ENCODE measurements at regions not wholly inside any gene's neighbourhood (a gene's known extent, or its start where the extent isn't known, plus 50 kb on each side); places are given as distances from the start of the nearest gene placed in this dataset.

DNA sequence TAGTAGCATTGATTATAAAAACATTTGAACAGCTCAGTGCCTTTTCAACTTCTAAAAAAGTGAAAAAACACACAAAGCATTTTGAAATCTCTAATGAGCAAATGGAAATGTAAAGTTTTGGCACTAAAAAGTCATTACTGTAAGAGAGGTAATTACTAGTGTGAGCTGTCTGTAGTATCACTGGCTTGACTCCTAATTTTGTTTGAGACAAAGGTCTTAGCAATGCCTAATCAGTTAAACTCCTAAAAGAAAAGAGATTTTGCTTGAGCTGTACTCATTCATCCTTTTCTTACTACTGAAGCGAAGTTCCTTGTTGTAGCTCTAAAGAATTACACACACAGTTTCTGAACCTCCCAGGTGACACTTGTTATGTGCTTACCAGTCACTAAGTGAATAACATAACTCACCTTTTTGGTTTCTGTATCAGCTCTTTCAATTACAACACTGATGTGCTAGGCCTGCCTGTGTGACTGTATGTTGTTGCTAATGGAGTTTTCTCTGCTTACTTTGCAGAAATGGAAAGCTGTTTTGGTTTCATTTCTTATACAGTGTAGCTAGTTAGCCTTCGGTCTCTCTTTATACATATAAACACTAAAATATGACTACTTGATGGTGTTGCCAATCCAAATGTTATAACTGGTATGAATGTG lies 924.4 kb upstream of the TENM4 start:
- DNase-seq (ENCODE audit: low read depth in 2 of 2), result no peak

DNA sequence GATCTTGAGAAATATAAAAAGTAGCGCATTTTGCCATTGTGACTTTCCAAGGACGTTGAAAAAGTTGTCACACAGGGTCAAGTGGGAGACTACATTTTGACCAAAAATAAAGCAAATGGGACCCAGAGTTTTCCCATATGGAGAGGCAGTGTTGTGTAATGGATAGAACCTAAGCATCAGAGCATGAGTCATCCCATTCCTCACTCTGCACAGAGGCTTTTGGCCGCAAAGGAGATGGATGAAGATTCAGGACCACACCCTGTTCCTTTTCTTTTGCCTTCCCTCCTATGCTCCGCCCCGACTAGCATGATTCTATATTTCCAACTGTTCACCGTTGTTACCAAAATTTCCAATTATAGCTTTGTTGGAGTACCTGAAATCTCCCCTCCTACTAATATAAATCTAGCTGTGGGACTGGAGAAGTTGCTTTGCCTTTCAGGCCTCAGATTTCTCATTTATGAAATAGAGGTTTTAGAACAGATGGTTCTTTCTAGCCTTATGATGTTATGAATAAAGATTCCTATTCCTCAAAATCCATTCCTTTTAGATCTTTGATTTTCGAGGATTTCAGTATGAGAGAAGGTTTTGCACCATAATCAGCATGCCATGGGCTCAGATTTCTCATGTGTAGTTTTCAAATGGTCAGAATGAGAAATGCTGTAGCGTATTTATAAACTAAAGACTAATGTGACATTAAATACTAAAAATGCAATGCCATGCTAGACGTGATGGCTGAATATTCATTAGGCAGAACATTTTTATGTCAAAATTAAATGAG lies 921.9 kb upstream of the TENM4 start:
- DNase-seq (ENCODE audit: low read depth in 2 of 2), result no peak

DNA sequence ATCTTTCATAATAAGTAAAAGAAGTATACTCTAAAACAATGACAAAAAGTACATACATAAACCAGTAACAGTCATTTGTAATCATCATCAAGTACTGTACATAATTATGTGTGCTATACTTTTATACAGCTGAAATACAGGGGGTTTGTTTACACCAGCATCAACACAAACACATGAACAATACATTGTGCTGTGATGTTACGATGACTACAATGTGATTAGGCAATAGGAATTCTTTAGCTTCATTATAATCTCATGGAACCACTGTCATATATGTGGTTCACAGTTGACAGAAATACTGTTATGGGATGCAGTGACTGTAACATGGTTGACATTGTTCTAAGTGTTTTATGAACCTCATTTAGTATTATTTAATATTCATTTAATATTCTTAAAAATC lies 914.4 kb upstream of the TENM4 start:
- no peak for DNase-seq (ENCODE audit: low read depth in 2 of 2)

DNA sequence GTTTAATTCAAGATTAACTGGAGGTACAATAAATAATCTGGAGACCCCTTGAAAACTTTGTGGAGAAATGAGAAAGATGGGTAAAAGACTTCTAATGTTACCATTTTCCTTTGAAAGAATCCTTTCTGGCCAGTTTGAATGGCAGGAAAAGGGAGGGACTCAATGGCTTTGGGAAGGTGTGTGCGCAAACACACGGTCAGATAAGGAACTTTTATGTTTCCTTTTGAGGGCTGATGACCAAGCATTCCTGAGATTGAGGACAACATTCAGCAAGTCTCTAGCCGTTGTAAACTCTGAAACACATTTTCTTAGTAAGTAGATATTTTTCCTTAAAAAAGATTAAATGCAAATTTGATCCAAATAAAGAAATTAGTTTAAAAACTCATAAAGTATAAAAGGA lies 909.7 kb upstream of the TENM4 start:
- no peak for DNase-seq (ENCODE audit: low read depth in 2 of 2)

DNA sequence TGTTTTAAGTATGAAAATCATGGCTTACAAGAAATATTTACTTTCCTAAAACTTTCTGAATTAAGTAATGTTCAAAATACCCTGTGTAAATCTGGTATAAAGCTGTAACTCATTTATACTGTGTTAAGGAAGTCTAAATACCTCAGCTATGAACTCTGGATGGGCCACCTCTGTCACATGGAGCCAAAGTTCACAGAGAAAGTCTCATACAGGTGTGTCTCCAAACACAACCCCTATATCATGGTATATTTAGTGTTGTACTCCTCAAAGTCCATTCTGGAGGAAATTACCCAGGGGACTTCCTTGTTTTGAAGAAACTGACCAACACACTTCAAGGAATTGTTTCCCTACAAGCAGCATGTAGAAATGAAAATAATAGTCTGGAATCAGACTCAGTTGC lies 909.2 kb upstream of the TENM4 start:
- no peak for DNase-seq (ENCODE audit: low read depth in 2 of 2)

DNA sequence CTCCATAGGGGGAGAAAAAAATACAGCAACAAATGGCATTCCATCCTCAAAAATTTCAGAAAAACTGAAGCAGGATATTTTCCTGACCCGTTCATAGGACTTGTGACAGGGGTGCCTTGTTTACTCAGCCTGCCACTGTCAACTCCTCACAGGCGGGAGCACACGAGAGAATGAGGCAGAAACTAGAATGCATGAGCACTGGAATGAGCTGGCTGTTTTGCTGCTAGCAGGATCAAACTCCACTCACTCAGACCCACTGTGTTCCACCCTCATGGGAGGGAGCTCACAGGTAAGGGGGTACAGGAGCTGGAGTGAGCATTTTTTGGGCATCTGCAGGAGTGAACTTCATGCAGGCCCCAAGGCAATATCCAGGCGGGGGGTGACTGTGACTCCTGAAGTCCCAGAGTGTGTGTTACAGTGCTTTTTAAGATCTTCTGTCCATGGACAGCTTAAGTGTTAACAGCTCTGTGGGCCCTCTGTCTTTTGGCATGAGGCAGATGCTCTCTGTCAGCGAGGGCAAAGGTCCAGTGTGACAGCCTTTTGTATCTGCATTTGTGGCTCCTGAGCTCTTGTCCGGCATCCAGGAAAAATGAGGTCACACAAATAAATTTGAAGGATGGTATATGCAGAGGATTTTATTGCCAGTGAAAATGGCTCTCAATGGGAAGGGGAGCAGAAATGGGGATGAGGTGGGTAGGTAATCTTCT lies 905.7 kb upstream of the TENM4 start:
- DNase-seq (ENCODE audit: low read depth in 2 of 2), result no peak

DNA sequence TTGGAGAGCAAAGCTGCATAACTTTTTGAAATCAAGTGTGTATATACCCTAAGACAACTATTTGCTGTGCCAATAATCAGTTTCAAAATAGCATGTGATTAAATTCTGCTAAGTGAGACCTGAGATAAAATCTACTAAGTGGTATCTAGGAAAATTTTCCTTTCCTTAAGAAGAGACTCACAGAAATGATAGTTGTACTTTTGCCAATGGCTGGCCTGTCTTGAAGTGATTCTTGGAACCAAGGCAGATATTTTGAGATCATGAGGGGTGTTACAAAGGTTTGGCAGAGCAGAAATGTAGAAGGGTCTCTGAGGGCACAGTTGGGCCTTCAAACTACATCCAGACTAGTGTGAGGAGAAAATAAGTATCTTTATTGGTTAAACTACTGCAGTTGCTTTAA lies 902.6 kb upstream of the TENM4 start:
- DNase-seq (ENCODE audit: low read depth in 2 of 2), result no peak

DNA sequence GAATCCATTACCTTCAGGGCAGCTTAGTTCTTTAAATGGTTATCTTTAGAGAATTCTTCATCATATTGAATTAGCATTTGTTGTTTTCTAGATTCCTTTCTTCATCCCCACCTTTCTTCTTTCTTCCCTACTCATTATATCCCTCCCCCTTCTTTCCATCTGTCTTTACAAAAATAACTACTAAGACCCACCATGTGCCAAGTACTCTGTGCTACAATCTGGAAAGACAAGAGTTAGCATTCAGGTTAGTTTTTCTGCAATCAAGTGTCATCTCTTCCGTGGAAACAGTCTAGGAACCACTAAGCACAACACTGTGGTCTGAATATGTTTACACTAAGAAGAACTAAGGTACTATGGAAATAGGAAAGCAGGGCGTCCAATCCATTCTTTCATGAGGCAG lies 897.4 kb upstream of the TENM4 start:
- no peak for DNase-seq (ENCODE audit: low read depth in 2 of 2)

DNA sequence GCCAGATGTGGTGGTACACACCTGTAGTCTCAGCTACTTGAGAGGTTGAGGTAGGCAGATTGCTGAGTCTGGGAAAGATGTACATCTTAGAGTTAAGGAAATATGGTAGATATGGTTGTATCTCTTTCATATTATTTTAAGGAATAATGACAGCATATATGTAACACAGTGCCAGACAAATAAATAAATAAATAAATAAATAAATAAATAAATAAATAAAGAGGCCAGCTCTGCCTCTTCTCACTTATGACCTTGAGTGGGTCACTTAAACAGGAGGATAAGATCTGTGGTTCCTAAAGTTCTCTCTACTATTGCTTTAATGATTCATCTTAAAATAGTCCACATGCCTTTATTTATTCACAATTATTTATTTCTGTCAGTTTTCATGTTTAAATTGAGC lies 890.9 kb upstream of the TENM4 start:
- no peak for DNase-seq (ENCODE audit: low read depth in 2 of 2)

DNA sequence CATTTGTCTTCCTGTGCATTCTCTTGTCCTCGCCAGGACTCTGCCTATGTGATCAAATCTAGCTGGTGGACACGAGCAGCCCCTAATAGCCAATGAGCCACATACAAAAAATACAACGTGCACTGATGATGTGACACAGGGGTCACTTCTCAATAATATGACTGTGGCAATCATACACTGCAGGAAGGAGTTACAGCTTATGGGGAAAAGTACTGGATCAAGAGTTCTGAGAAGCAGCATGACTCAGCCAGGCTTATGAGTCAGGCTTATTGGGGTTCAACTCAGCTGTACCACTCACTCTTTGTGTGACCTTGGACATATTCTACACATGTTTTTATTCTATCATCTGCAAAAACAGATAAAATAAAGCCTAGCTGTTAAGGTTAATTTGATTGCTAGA lies 889.4 kb upstream of the TENM4 start:
- no peak for DNase-seq (ENCODE audit: low read depth in 2 of 2)

DNA sequence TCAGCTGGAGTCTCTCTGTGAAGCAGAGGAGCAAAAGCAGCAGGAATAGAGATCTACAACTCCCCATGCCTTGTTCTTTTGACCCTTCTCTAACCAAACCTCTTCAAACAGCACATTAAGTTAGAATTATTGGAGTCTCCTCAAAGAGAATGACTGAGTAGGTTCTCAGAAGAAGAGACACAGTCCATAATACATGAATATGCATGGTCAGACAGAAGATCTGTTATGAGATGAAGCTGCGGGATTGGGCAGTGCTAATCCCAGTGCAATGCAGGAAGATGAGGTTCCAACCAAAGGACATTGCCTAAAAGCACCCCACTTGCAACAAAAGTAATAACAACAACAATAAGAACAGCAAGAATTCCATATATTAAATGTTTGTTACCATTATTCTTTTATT lies 887.9 kb upstream of the TENM4 start:
- no peak for DNase-seq (ENCODE audit: low read depth in 2 of 2)

DNA sequence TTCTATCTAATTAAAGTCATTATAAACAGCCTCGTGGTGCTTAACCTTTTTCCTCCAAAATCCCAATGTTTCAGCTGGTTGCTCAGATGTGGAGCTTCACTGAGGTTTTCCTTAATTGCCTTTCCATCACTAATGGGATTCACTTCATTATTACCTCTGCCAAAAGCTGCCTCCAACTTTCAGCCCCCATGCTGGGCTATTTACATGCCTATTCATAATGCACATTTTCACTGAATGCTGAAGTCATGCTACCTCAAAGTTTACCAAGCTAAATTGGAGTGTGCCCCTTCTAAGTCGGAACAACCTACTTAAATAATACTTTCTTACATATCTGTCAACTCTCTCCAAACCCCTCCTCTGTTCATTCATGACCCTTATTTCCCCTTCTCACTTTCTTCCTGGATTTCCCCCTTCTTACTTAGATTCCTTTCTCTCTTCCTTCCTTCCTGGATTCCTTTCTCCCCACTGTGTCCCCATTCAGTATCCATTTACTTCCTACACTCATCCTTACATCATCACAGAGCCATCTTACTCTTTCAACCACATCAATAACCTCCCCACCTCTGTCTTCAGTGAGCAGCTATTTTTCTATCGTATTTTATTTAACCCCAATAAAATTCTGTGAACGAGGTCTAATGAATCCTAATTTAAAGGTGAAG lies 887.3 kb upstream of the TENM4 start:
- no peak for DNase-seq (ENCODE audit: low read depth in 2 of 2)

DNA sequence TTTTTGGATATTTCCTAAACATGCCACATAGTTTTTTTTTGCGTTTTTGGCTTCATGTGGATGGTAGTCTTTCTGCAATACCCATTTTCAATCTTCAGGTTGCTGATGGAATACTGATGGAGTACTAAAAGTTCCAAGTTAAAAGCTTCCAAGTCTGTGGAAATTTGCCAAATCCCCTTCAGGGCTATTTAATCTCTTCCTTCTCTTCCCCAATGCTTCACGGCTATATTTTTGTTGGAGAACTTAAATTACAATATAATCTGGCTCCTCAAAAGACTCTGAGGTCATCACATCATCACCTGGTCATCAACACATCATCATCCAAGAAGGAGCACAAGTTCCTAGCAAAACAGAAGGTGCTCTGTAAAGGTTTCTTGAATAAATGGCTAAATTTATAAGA lies 881.0 kb upstream of the TENM4 start:
- no peak for DNase-seq (ENCODE audit: low read depth in 2 of 2)

DNA sequence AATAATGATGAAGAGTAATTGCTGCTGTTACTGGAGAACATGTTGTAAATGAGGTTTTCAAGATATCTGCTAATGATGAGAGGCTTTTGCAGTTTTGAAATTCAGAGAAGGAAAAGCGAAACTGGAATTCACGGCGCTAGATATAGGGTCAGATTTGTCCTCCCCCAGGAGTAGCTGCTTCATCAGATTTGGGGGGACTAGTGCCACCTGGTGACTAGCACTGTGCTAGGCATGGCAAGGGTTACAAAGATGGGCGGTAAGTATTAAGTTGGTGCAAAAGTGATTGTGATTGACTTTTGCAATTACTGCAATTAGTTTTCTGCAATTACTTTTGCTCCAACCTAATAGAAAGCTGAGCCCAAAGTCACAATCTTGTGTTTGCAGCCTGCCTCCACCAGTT lies 879.9 kb upstream of the TENM4 start:
- no peak for DNase-seq (ENCODE audit: low read depth in 2 of 2)

DNA sequence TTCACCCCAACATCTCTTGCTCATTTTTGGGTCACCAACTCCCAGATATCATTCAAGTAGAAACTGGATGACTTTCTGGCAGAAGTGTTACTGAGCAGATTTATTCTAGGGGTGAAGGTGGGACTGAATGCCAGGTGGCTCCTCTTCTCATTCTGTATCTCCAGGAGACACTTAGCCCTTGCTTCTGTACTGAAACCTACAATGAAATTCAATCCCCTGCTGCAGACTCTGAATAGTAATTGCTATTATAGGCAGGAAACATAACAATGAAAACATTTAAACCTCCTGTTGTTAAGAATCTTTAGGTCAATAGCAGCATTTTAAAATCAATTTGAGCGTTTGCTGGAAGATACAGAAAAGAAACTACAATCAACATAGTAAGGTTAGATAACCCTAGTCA lies 879.4 kb upstream of the TENM4 start:
- no peak for DNase-seq (ENCODE audit: low read depth in 2 of 2)

DNA sequence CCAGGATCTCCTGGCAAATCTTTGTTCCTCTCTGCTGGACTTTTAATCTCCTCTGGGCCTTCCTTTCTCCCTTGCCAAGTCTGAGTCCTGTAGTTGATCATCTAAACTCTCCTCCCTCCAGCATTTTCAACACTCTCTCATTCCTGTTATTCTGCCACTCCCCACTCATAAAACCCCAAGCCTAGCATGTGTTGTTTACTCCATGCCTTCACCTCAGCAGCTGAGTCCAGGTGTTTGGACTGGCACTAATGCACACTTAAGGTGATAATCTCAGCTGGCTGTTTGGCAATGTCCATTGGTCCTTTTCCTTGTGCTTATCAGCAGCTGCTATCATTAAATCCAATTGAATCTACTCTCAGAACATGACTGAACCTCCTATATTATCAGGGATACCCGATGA lies 876.8 kb upstream of the TENM4 start:
- no peak for DNase-seq (ENCODE audit: low read depth in 2 of 2)

DNA sequence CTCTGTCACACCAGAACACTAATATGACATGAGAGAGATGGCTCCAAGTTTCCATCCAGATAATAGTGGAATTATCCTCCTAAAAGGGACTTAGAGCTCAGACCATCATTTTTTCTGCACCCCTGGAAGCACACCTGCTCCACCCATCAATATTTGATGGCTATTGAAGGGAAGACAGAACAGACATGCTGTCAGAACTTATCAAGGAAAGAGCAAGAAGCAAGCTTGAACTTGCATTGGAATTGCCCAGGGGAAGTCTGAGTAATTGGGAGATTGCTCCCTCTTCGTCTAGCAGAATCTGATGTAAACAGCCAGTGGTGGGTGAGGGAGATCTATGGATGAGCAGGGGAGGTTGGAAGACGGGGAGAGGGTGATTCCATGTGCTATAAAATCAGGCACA lies 874.4 kb upstream of the TENM4 start:
- DNase-seq (ENCODE audit: low read depth in 2 of 2), result no peak

DNA sequence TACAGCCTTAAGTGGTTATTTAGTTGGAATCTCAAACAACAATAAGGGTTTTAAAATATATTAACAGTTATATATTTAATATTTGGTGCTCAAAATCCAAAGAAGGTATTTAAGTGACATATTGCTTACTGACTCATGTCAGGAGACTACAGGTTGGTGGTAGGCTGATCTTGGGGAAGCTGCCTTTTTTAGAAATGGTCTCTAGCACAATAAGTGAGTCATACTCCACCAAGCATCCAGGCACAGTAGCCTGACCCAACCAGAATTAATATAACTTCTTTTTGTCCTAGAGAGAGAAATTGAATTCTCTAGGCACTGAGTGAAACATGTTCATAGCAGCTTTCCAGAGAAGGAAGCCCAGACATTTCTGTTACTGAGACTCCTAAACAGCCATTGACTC lies 868.5 kb upstream of the TENM4 start:
- DNase-seq (ENCODE audit: low read depth in 2 of 2), result no peak

DNA sequence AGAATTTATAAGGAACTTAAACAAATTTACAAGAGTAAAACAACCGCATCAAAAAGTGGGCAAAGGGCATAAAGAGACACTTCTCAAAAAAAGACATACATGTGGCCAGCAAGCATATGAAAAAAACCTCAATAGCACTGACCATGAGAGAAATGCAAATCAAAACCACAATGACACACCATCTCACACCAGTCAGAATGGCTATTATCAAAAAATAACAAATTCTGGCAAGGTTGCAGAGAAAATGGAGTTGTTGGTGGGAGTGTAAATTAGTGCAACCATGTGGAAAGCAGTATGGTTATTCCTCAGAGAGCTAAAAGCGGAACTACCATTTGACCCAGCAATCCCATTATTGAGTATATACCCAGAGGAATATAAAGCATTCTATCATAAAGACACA lies 866.8 kb upstream of the TENM4 start:
- no peak for DNase-seq (ENCODE audit: low read depth in 2 of 2)

DNA sequence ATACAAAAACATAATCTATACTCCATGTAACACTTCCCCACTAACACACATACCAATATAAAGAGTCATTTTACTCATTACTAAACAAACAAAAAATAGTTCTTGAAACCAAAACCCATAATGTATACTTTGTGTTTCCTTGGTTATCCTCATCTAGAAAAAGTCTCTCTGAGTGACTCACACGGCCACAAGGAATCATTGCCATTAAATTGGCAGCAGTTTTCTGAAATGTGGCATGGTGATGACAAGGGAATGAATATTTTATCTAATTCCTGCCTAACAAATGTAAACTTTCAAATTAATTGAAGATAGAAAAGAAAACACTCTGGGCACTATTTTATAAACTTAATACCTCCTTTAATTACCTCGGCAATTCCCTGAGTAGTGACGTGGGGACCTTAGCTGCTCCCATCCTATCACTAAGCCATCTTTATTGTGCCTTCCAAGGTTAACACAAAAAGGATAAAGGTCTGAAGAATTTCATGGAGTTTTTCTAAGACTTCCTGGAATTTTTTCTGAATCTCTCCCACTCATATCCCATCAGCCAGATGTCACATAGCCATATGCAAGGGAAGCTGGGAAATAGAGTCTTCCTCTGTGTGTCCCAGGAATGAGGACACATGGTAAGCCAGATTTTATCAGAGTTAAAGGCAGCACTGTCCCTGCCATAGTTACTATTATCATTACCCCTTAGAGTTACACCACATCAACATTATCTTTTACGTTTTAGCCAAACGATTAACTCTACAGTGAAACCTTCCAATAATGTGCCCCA lies 857.2 kb upstream of the TENM4 start:
- no peak for DNase-seq (ENCODE audit: low read depth in 2 of 2)

DNA sequence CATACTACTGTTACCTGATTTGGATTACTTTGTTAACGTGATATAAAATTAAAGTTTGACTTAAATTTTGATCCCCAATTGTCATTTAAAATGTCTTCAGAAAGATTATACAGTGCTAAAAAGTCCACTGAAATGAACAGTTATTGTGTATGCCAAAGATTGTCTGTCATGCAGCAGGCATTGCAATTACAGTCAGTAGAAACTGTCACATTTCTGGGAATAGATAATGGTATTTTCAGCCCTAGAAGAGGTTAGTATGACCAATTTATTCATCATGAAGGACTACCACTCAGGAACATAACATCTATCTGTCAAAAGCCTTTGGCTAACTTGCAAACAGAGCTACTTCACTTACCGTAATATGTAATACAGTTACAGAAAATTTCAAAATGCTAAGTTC lies 852.5 kb upstream of the TENM4 start:
- DNase-seq (ENCODE audit: low read depth in 2 of 2), result no peak
